Lower leg skin (tissue), 3 donors: ENCODE measurements at regions not wholly inside any gene's neighbourhood (a gene's known extent, or its start where the extent isn't known, plus 50 kb on each side); places are given as distances from the start of the nearest gene placed in this dataset.

Source experiments
- POLR2A ChIP-seq, 2 donors: fragments of 450-650 bp; IDR thresholded peaks; one replicate each; pipeline ENCODE4 v1.6.1; 2016 to 2017; ENCODE audit warnings: antibody characterized with exemption in 2 of 2, mild to moderate bottlenecking in 1 of 2, moderate library complexity in 1 of 2
- TF ChIP-seq, protein P1 (sequence below), 3 donors: fragments of 450-650 bp; IDR thresholded peaks; one replicate each; pipeline ENCODE4 v1.5.1; 2016; ENCODE audit warnings: antibody characterized with exemption in 3 of 3, mild to moderate bottlenecking in 3 of 3, moderate library complexity in 2 of 3

GRCh38 chr12:91572869-91573268 lies 390.3 kb upstream of the DCN start:
- TF ChIP-seq, protein P1, sequence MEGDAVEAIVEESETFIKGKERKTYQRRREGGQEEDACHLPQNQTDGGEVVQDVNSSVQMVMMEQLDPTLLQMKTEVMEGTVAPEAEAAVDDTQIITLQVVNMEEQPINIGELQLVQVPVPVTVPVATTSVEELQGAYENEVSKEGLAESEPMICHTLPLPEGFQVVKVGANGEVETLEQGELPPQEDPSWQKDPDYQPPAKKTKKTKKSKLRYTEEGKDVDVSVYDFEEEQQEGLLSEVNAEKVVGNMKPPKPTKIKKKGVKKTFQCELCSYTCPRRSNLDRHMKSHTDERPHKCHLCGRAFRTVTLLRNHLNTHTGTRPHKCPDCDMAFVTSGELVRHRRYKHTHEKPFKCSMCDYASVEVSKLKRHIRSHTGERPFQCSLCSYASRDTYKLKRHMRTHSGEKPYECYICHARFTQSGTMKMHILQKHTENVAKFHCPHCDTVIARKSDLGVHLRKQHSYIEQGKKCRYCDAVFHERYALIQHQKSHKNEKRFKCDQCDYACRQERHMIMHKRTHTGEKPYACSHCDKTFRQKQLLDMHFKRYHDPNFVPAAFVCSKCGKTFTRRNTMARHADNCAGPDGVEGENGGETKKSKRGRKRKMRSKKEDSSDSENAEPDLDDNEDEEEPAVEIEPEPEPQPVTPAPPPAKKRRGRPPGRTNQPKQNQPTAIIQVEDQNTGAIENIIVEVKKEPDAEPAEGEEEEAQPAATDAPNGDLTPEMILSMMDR (IDR thresholded peaks at IDR 0.05), result no peak
- TF ChIP-seq POLR2A (IDR thresholded peaks at IDR 0.05), result no peak
